ENCODE measurements at regions not wholly inside any gene's neighbourhood (a gene's known extent, or its start where the extent isn't known, plus 50 kb on each side); places are given as distances from the start of the nearest gene placed in this dataset.

DNA sequence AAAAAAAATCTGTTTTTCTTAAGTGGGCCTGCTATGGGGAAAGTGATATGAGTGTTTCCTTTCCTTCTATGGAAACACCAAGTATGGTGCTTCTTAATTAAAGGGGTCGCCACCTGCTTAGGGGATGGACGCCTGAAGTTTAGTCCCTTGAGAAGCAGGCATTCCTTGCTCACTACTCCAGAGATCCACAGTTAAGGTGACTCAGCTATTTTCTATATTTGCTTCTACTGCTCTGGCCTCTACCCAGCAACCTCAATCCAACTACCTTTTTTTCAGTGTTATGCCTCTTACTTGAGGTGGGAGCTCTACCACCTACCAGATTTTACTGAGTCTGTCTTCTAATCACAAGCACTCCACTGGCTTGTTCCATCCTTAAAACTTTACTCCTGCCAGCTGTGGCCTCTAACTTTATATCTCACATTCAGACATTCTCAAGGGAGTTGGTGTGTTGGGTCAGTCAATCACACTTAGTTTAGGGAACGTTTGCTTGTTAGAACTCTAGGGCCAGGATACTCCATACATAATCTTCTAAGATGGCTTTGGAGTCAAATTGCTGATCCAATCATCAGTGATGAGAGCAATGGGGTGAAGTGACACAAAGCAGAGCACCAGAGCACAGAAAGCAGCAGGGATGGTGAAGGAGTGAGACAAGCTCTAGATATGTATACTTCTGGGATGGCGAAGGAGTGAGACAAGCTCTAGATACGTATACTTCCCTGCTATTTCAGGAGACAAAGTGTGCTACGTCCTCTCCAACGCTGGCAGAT, 708.1 kb downstream of the EFNA5 start:
- no peak for DNase-seq
- H3K4me1 ChIP-seq, result peaks cover 0 to 18% (median 0%) of the 10 kb centered on the region in 4 donors
- intact Hi-C loops (cut with DNase I; ENCODE audit: low total_unique reads), result no loop called here
- TF ChIP-seq EP300 (IDR thresholded peaks at IDR 0.05), result no peak
- TF ChIP-seq POLR2AphosphoS5 (IDR thresholded peaks at IDR 0.05), result no peak
- TF ChIP-seq, protein P1, sequence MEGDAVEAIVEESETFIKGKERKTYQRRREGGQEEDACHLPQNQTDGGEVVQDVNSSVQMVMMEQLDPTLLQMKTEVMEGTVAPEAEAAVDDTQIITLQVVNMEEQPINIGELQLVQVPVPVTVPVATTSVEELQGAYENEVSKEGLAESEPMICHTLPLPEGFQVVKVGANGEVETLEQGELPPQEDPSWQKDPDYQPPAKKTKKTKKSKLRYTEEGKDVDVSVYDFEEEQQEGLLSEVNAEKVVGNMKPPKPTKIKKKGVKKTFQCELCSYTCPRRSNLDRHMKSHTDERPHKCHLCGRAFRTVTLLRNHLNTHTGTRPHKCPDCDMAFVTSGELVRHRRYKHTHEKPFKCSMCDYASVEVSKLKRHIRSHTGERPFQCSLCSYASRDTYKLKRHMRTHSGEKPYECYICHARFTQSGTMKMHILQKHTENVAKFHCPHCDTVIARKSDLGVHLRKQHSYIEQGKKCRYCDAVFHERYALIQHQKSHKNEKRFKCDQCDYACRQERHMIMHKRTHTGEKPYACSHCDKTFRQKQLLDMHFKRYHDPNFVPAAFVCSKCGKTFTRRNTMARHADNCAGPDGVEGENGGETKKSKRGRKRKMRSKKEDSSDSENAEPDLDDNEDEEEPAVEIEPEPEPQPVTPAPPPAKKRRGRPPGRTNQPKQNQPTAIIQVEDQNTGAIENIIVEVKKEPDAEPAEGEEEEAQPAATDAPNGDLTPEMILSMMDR (IDR thresholded peaks at IDR 0.05), result no peak
- no peak for TF ChIP-seq POLR2A (IDR thresholded peaks at IDR 0.05)
- WGBS, 5 donors, result 66 to 88% (median 85%) methylated on average over 7 of the region's 7 CpGs
- H3K27me3 ChIP-seq, result no peaks in the 10 kb centered on the region
- no peaks in the 10 kb centered on the region for H3K9me3 ChIP-seq
- no peak overlapping the region for H3K4me3 ChIP-seq
- no peaks in the 10 kb centered on the region for H3K36me3 ChIP-seq
- no peak overlapping the region for H3K27ac ChIP-seq

DNA sequence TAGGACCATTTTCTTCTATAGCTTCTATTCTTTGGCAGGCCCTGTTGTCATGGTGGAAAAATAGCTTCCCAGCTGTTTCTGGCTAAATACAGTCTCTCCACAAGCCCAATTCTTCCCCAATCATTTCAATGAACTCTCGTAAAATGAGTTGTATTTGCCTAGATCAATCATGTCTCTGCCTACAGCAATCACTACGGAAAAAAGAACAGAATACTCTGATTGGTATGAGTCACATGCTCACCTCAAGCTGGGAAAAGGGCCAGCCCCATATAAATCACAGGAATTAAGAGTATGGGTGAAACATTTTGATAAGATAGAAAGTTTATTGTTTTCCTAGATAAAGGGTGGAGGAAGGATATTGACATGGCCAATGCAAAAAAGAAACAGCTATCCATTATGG, 711.4 kb downstream of the EFNA5 start:
- TF ChIP-seq POLR2A (IDR thresholded peaks at IDR 0.05) (no peak), POLR2AphosphoS5 (IDR thresholded peaks at IDR 0.05) (peak in 2 of 3 donors; percentile 10 to 20)
- 21 to 50% (median 34%) methylated on average over 2 of the region's 2 CpGs for whole genome bisulfite sequencing, 5 donors
- Histone ChIP-seq H3K36me3 (no peaks in the 10 kb centered on the region), H3K9me3 (no peaks in the 10 kb centered on the region), H3K27me3 (no peaks in the 10 kb centered on the region), H3K4me3 (no peak overlapping the region), H3K27ac (no peak overlapping the region), H3K4me1 (peaks cover 0 to 10% (median 0%) of the 10 kb centered on the region in 4 donors)
- intact Hi-C loops (cut with DNase I; ENCODE audit: low total_unique reads), result no loop called here
- DNase-seq, result peak; percentile 16 to 36

DNA sequence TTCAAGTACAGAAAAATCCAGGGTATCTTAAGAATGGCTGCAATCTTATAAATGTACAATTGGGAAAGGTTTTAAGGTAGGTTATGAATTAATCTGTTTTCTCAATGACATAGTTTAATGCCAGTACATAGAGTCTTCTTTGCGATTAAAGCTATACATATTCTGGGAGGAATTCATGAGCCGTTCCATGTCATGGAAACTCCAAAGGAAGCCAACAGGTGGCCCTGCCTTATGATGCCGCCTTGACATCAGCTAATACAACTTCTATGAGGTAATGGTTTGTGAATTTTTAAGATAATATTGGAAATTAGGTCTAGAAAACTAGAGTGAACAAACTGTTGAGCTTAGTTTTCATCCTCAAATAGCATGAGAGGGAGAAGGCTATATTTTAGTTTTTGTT, 713.4 kb downstream of the EFNA5 start:
- Histone ChIP-seq H3K27me3 (no peaks in the 10 kb centered on the region), H3K4me1 (no peaks in the 10 kb centered on the region), H3K9me3 (no peaks in the 10 kb centered on the region), H3K27ac (no peak overlapping the region), H3K36me3 (no peaks in the 10 kb centered on the region), H3K4me3 (no peak overlapping the region)
- TF ChIP-seq, protein P1 (IDR thresholded peaks at IDR 0.05), result no peak
- TF ChIP-seq EP300 (IDR thresholded peaks at IDR 0.05) (no peak), POLR2AphosphoS5 (IDR thresholded peaks at IDR 0.05) (no peak), POLR2A (IDR thresholded peaks at IDR 0.05) (no peak)
- intact Hi-C loops (cut with DNase I; ENCODE audit: low total_unique reads), result no loop called here
- 94 to 97% (median 96%) methylated on average over 3 of the region's 3 CpGs for WGBS, 5 donors
- no peak for DNase-seq

DNA sequence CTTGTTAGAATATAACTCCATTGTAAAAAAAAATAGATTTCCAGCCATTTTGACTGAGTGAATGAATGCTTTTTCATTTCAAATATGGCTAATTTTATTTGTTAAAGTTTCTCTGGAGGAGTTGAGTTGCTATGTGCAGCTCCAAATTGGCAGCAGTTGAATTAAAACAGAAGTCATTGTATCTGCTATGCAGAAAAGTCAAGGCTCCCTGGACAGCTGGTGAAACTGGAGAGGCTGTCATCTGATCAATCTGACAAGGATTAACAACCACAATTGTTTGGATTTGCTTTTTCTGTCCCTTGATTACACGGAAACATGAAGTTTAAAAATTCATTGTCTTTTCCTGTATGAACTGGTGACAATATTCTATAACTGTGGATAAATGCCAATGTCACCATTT, 713.9 kb downstream of the EFNA5 start:
- H3K36me3 ChIP-seq, result no peaks in the 10 kb centered on the region
- WGBS, 5 donors, result 56 to 70% (median 70%) methylated on average over 1 of the region's 1 CpG
- intact Hi-C loops (cut with DNase I; ENCODE audit: low total_unique reads), result no loop called here
- H3K4me3 ChIP-seq, result no peak overlapping the region
- no peaks in the 10 kb centered on the region for H3K27me3 ChIP-seq
- DNase-seq, result no peak
- TF ChIP-seq, protein P1 (IDR thresholded peaks at IDR 0.05), result no peak
- TF ChIP-seq POLR2AphosphoS5 (IDR thresholded peaks at IDR 0.05), result no peak
- no peak for TF ChIP-seq POLR2A (IDR thresholded peaks at IDR 0.05)
- TF ChIP-seq EP300 (IDR thresholded peaks at IDR 0.05), result no peak
- H3K4me1 ChIP-seq, result no peaks in the 10 kb centered on the region
- no peaks in the 10 kb centered on the region for H3K9me3 ChIP-seq
- no peak overlapping the region for H3K27ac ChIP-seq

DNA sequence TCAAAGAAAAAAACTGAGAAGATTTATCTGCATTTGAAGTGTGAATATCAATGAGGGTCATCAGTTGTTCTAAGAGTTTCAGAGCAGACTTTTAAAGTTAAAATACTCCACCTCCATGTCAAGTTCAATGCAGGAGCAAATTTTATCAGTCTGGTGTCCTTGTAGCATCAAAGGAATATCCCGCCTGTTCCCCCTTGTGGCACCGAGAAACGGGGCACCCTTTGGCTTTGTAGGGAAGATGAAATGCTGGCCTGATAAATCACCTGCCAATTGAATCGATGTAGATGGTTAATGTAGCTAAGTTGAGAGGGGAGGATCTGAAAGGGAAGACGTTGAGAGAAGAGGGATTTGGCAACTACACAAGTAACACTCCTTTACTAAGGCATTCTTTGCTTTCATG, 714.5 kb downstream of the EFNA5 start:
- no peaks in the 10 kb centered on the region for H3K36me3 ChIP-seq
- no peaks in the 10 kb centered on the region for H3K9me3 ChIP-seq
- H3K4me1 ChIP-seq, result no peaks in the 10 kb centered on the region
- intact Hi-C loops (cut with DNase I; ENCODE audit: low total_unique reads), result no loop called here
- H3K27me3 ChIP-seq, result no peaks in the 10 kb centered on the region
- TF ChIP-seq, protein P1 (IDR thresholded peaks at IDR 0.05), result no peak
- no peak for TF ChIP-seq EP300 (IDR thresholded peaks at IDR 0.05)
- no peak for TF ChIP-seq POLR2AphosphoS5 (IDR thresholded peaks at IDR 0.05)
- TF ChIP-seq POLR2A (IDR thresholded peaks at IDR 0.05), result no peak
- 77 to 86% (median 81%) methylated on average over 5 of the region's 5 CpGs for WGBS, 5 donors
- H3K27ac ChIP-seq, result no peak overlapping the region
- no peak for DNase-seq
- H3K4me3 ChIP-seq, result no peak overlapping the region

Measured in stomach (tissue), 8 donors.